Spinal cord (tissue), 9 donors: ENCODE measurements at regions not wholly inside any gene's neighbourhood (a gene's known extent, or its start where the extent isn't known, plus 50 kb on each side); places are given as distances from the start of the nearest gene placed in this dataset.
"Not testable (repeated sequence)": the region's sequence is repeated elsewhere in the genome, so short reads cannot be mapped to it uniquely, and the experiment has no call there.

Experiments
- DNase-seq, 6 donors: peaks; one replicate each; pipeline versions ENCODE4 v3.0.0 to v3.0.0-alpha.2; 2013 to 2015; ENCODE audit warnings: low spot score in 6 of 6, low read depth in 4 of 6
- H3K27ac ChIP-seq: one replicate; pipeline ENCODE4 v1.5.1; 2013; ENCODE audit warnings: low read depth, low read length, control low read depth
- H3K27me3 ChIP-seq: one replicate; pipeline ENCODE4 v1.6.1; 2013; ENCODE audit warnings: low read length; ENCODE audit not compliant: control insufficient read depth, insufficient read depth
- H3K36me3 ChIP-seq: one replicate; pipeline ENCODE4 v1.6.1; 2013; ENCODE audit warnings: low read length; ENCODE audit not compliant: control insufficient read depth, insufficient read depth
- H3K4me1 ChIP-seq: one replicate; pipeline ENCODE4 v1.6.1; 2013; ENCODE audit warnings: low read length; ENCODE audit not compliant: control insufficient read depth, insufficient read depth
- H3K4me3 ChIP-seq: one replicate; pipeline ENCODE4 v1.5.1; 2013; ENCODE audit warnings: low read depth, low read length, control low read depth
- H3K9me3 ChIP-seq: one replicate; pipeline ENCODE4 v1.6.1; 2013; ENCODE audit warnings: low read length; ENCODE audit not compliant: control insufficient read depth, insufficient read depth
- WGBS: methylation state at CpG from one replicate; pipeline ENCODE4 v1.1.5; 2013; ENCODE audit warnings: missing lambda C conversion rate; ENCODE audit not compliant: insufficient coverage; 5-methylcytosine and 5-hydroxymethylcytosine counted together
- donor health status: healthy.

DNA sequence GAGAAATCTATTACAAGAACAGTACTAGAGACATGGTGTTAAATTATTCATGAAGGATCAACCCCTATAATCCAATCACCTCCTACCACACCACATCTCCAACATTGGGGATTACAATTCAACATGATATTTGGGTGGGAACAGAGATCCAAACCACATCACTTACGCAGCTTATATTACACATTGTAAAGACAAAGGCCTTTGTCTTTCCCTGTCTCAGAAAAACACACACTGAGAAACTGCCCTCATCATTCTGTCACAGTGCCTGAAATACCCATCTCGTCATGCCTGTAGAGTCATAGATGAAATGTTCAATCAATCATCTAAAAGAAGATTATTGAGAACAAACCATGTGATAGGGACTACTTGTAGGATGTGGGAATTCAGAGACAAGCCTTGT, 558.8 kb upstream of the GRIA3 start:
- peaks cover 2% of the 10 kb centered on the region for H3K9me3 ChIP-seq
- DNase-seq: no peak
- no peaks in the 10 kb centered on the region for H3K27me3 ChIP-seq
- H3K4me1 ChIP-seq: no peaks in the 10 kb centered on the region
- H3K4me3 ChIP-seq: no peak overlapping the region
- H3K27ac ChIP-seq: no peak overlapping the region
- WGBS: no CpG with 5 or more reads among the region's 2 CpGs
- no peaks in the 10 kb centered on the region for H3K36me3 ChIP-seq

DNA sequence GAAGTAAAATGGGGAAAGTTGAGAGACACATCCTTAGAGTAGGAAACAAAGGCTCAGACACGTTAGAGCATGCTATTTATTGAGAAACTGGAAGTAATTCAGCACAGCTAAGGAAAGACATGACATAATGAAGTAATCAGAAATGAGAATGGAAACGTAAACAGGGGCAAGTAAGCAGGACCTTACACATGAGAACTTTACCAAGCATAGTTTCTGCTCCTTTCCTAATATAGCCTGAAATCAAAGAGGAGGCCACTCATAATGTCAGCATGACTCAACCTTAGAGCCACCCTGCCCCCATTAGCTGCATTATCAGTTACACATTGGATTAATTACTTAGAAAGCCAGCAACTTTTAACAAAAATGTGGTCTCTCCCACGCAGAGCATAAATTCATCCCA, 558.3 kb upstream of the GRIA3 start:
- 29% methylated on average over 2 of the region's 3 CpGs for WGBS
- Histone ChIP-seq H3K27ac (no peak overlapping the region), H3K36me3 (no peaks in the 10 kb centered on the region), H3K9me3 (peaks cover 2% of the 10 kb centered on the region), H3K27me3 (no peaks in the 10 kb centered on the region), H3K4me1 (no peaks in the 10 kb centered on the region), H3K4me3 (no peak overlapping the region)
- no peak for DNase-seq

DNA sequence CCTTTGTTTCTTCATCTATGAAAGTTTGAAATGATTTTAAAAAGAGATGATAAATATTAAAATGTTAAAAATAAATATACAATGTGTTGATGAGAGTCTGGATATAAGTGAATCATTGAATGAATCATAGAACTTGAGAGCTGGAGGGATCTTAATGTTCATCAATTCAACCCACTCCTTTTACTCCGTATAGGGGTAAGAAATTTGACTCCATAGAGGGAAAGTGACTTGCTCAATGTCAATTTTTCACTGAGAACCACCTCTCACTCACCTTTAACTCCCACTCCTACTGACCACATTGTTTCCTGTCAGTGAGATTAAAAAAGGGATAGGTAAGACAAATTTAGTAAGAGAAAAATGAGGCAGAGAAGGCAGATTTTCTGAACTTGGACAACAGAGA, 557.2 kb upstream of the GRIA3 start:
- Histone ChIP-seq H3K27ac (no peak overlapping the region), H3K4me3 (no peak overlapping the region), H3K27me3 (no peaks in the 10 kb centered on the region), H3K9me3 (no peaks in the 10 kb centered on the region), H3K36me3 (no peaks in the 10 kb centered on the region), H3K4me1 (no peaks in the 10 kb centered on the region)
- no peak for DNase-seq
- no CpG with 5 or more reads among the region's 1 CpG for WGBS

DNA sequence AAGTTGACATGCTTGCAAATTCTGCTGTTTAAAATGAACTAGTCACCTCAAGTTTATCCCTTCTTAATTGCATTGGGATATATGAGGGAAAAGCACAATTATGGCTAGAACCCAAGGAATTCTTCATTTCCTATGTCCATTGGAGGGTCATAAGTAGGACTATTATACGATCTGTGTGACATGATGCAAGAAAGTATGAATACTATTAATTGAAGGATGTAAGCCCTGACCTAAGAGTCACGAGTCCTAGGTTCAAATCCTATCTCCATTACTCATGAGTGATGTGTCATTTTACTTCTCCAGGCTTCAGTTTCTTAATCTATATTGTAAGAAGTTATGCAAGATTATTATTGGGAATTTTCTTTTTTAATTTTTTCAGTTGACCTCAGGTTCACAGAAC, 542.9 kb upstream of the GRIA3 start:
- WGBS: no CpG with 5 or more reads among the region's 2 CpGs
- no peaks in the 10 kb centered on the region for H3K27me3 ChIP-seq
- H3K4me1 ChIP-seq: no peaks in the 10 kb centered on the region
- H3K4me3 ChIP-seq: no peak overlapping the region
- DNase-seq: no peak
- no peak overlapping the region for H3K27ac ChIP-seq
- H3K9me3 ChIP-seq: no peaks in the 10 kb centered on the region
- no peaks in the 10 kb centered on the region for H3K36me3 ChIP-seq

DNA sequence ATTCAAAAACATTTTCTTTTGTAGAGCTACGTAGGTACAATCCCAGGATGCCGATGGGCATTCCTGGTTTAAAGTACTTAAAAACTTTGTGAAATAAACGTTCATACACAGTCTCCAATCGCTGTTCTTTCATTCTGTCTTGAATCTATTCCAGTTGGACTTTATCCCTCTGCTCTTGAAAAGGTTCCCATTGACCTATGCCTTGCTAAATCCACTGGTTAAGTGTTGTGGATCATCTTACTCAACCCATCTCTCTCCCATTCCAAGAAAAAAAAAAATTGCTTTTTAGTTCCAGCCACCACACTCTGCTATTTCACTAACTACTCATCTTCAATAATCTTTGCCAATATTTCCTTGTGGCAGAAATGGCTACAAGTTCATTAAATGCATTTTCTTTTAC, 542.3 kb upstream of the GRIA3 start:
- H3K36me3 ChIP-seq: no peaks in the 10 kb centered on the region
- no peak overlapping the region for H3K27ac ChIP-seq
- DNase-seq: no peak

DNA sequence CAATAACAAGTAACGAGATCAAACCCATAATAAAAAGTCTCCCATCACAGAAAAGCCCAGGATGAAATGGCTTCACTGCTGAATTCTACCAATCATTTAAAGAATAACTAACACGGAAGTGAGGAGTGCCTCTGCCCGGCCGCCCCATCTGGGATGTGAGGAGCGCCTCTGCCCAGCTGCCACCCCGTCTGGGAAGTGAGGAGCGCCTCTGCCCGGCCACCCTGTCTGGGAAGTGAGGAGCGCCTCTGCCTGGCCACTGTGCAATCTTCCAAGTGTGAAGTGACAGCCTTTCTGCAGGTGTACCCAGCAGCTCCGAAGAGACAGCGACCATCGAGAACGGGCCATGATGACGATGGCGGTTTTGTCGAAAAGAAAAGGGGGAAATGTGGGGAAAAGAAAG, 528.8 kb upstream of the GRIA3 start:
- not testable (repeated sequence) for H3K36me3 ChIP-seq, H3K27ac ChIP-seq, H3K4me3 ChIP-seq, H3K4me1 ChIP-seq, DNase-seq, H3K9me3 ChIP-seq, H3K27me3 ChIP-seq
- 81% methylated on average over 8 of the region's 16 CpGs for WGBS

More for the DNA sequence above, 542.3 kb upstream of the GRIA3 start:
- H3K4me3 ChIP-seq: no peak overlapping the region
- no peaks in the 10 kb centered on the region for H3K27me3 ChIP-seq
- 80% methylated on average over 1 of the region's 4 CpGs for WGBS
- no peaks in the 10 kb centered on the region for H3K9me3 ChIP-seq
- H3K4me1 ChIP-seq: no peaks in the 10 kb centered on the region

DNA sequence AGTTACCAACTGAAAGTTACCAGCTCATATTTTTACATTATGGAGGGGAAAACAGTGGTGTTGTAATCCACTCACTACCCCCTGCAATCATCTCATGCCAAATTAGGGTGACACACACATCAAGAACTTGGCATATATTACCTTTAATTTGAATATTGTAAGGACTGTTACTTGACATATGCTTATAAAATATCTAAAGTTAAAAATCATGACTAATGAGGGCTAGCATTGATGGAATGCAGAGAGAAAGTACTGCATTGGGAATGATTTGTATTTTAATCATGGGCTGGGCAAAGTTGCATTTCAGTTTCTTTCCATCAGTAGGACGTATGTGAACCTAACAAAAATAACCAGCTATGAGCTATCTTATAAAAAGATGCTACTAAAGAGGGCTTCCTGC, 517.5 kb upstream of the GRIA3 start:
- H3K27ac ChIP-seq: no peak overlapping the region
- WGBS: no CpG with 5 or more reads among the region's 1 CpG
- H3K9me3 ChIP-seq: no peaks in the 10 kb centered on the region
- no peak overlapping the region for H3K4me3 ChIP-seq
- H3K36me3 ChIP-seq: no peaks in the 10 kb centered on the region
- DNase-seq: no peak
- H3K4me1 ChIP-seq: no peaks in the 10 kb centered on the region
- H3K27me3 ChIP-seq: no peaks in the 10 kb centered on the region

DNA sequence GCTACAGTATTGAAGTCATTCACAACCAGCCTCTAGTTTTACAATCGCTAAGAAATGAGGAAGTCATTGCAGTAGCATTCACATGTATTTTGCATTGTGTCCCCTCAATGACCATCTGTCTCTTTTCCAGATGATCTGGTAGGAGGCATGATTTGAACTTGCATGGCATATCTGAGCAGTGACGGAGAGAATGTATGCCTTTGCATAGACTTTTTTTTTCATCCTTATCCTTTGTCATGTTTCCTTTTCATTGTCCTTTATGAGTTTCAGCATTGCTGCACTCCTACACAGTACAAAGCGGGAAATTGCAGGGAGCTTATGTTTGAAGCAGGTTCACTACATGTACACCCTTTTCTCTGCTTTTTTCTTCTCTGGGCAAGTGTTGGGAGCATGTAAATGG, 516.4 kb upstream of the GRIA3 start:
- Histone ChIP-seq H3K27me3 (no peaks in the 10 kb centered on the region), H3K4me3 (no peak overlapping the region), H3K9me3 (no peaks in the 10 kb centered on the region), H3K4me1 (no peaks in the 10 kb centered on the region), H3K27ac (no peak overlapping the region), H3K36me3 (no peaks in the 10 kb centered on the region)
- DNase-seq: no peak
- no CpG with 5 or more reads among the region's 3 CpGs for WGBS

DNA sequence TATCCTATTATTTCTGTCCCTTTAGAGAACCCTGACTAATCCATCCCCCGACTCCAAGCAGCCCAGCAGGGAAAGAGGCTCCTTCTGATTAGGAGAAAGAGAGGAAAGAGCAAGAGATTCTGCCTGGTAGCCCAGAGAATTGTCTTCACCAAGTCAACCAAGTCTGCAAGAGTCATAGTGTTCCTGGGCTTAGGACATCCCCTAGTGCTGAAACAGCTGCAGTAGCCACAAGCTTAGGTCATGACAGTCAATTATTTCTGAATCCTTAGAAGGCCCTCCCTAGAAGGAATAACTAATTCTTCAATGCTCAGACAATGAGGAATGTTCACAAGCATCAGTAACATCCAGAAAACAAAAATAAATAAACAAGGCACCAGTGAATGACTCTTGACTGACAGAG, 480.3 kb upstream of the GRIA3 start:
- H3K36me3 ChIP-seq: no peaks in the 10 kb centered on the region
- DNase-seq: no peak
- H3K27ac ChIP-seq: no peak overlapping the region
- H3K4me3 ChIP-seq: no peak overlapping the region
- no peaks in the 10 kb centered on the region for H3K9me3 ChIP-seq
- H3K27me3 ChIP-seq: no peaks in the 10 kb centered on the region
- WGBS: no CpG with 5 or more reads among the region's 1 CpG
- H3K4me1 ChIP-seq: no peaks in the 10 kb centered on the region

DNA sequence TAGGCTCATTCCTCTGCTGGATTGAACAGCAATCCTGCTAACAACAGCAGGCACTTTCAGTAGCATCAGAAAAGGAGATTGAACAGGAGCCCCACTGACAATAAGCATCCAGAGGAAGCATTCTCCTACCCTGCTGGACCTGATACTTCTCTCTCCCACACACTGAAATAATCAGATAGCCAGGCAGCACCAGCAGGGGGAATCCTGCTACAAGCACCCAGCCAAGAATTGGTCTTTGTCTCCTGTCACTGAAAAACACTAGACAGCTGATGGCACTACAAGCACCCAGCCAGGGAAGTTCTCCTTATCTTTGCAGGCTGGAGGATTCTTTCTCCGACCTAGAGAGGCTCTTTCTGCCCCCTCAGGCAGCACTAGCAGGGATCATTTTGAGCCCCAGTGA, 444.3 kb upstream of the GRIA3 start:
- Histone ChIP-seq H3K27me3 (no peaks in the 10 kb centered on the region), H3K27ac (no peak overlapping the region), H3K9me3 (no peaks in the 10 kb centered on the region), H3K4me1 (no peaks in the 10 kb centered on the region), H3K4me3 (no peak overlapping the region), H3K36me3 (no peaks in the 10 kb centered on the region)
- no peak for DNase-seq
- 25% methylated on average over 1 of the region's 1 CpG for WGBS
